OCI-LY7 (cell line): ENCODE measurements at regions not wholly inside any gene's neighbourhood (a gene's known extent, or its start where the extent isn't known, plus 50 kb on each side); places are given as distances from the start of the nearest gene placed in this dataset.

Source experiments
- EZH2phosphoT487 ChIP-seq: fragments of 200-600 bp; sonication (generic); IDR thresholded peaks from 2 replicates; pipeline ENCODE4 v1.6.1; 2018; ENCODE audit warnings: low read depth, borderline replicate concordance, mild to moderate bottlenecking, mixed run types, antibody characterized with exemption, low read length, moderate library complexity, mixed read lengths
- TF ChIP-seq, protein P1 (sequence below): fragments of 200-600 bp; sonication (generic); conservative IDR thresholded peaks from 2 replicates; pipeline ENCODE4 v1.5.1; 2014; ENCODE audit warnings: mild to moderate bottlenecking, antibody characterized with exemption, low read length, moderate library complexity, mixed read lengths

DNA sequence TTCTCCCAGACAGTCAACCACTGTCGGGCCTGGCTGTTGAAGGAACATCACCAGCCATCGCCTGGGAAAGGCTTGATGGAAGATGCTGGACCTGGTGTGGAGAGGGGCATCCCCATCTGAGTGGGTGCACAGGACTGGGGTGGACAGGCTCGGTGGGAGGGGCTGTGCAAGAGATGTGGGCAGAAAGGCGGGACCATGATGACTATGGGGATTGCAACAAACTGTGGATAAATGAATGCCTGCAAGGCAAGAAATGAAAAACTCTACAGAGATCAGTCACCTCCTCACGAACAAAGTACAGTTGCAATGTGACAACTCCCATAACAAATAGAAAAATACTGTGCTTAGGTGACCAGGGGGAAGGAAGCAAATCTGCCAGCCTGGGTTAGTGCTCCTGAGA, 171.9 kb upstream of the GPR12 start:
- TF ChIP-seq, protein P1, sequence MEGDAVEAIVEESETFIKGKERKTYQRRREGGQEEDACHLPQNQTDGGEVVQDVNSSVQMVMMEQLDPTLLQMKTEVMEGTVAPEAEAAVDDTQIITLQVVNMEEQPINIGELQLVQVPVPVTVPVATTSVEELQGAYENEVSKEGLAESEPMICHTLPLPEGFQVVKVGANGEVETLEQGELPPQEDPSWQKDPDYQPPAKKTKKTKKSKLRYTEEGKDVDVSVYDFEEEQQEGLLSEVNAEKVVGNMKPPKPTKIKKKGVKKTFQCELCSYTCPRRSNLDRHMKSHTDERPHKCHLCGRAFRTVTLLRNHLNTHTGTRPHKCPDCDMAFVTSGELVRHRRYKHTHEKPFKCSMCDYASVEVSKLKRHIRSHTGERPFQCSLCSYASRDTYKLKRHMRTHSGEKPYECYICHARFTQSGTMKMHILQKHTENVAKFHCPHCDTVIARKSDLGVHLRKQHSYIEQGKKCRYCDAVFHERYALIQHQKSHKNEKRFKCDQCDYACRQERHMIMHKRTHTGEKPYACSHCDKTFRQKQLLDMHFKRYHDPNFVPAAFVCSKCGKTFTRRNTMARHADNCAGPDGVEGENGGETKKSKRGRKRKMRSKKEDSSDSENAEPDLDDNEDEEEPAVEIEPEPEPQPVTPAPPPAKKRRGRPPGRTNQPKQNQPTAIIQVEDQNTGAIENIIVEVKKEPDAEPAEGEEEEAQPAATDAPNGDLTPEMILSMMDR, result no peak
- TF ChIP-seq EZH2phosphoT487, result no peak
